CD4-positive, alpha-beta T cell treated with Interleukin-6 for 4 hours (primary cell): ENCODE measurements at regions not wholly inside any gene's neighbourhood (a gene's known extent, or its start where the extent isn't known, plus 50 kb on each side); places are given as distances from the start of the nearest gene placed in this dataset.
A peak's percentile ranks its signal among the peaks of the same experiment; 100 is the strongest.

Experiments
- DNase-seq: peaks from one replicate; pipeline ENCODE4 v3.0.0-alpha.2; 2020; ENCODE audit warnings: mixed read lengths

GRCh38 chr11:128298271-128298670 lies 289.1 kb downstream of the ETS1 start:
- DNase-seq = no peak

DNA sequence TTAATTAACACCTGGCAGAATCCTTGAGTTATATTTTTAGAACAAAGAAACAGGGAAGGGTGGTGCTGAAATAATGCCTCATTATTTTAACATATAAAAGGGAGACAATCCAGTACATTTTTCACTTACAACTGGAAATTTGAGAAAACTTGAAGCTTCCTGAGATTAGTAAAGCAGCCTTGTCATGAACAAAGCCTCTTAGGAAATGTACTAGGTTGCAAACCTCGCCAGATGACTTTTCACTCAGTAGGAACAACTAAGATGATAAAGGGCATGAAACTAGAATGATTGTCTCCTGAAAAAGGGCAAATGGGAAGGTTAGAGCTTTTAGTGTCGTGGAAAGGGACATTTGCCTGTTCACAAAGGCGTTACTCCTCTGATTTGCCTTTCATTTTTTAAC lies 289.6 kb downstream of the ETS1 start:
- no peak for DNase-seq

DNA sequence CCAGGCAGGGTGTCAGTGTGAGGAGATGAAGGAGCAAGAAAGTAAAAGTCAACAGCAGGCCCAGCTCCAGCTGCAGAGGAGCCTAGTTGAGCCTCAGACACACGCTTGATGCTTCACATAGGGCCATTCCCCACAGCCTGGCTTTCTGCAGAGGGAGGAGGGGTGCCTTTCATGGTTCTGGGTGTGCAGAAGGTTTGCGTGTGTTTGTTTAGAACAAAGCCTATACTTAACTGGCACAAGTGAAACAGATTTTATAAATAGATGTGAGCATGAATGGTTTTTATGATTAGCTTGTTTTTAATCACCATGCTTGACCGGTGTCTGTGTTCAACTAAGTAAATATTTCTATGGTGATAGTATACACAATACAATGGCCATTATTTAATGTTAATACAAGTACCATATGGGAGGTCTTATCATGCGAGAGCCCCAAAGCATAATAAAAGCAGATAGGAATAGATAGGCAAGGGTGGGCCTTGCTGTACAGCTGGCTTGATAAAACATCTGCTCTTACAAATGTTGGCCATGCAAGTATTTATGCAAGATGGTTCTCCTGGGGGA lies 290.2 kb downstream of the ETS1 start:
- peak; percentile 62 for DNase-seq

DNA sequence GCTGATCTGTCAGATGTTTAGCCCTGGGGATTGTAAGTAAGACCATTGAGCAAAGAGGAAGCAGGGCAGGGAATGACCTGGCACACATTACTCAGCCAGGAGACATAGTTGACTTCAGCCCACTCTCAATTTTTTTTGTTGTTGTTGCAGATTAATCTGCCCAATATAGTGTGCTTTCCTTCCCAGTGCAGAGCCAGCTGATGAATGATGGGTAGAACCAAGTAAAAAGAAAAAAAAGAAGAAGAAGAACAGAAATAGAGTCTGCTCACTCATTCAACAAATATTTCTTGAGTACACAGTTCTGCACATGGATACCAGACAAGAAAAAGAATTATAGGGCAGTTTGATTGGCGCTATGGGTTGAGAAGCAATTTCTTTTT lies 292.7 kb downstream of the ETS1 start:
- no peak for DNase-seq

- DNase-seq = no peak
Observed at GRCh38 chr11:128294001-128294670, 293.2 kb downstream of the ETS1 start.

GRCh38 chr11:128291835-128292234 lies 295.5 kb downstream of the ETS1 start:
- peak; percentile 84 for DNase-seq

- DNase-seq = no peak
Observed at GRCh38 chr11:128291007-128291406, 296.4 kb downstream of the ETS1 start.

- DNase-seq = peak; percentile 77
Observed at GRCh38 chr11:128290106-128290840, 297.1 kb downstream of the ETS1 start.

DNA sequence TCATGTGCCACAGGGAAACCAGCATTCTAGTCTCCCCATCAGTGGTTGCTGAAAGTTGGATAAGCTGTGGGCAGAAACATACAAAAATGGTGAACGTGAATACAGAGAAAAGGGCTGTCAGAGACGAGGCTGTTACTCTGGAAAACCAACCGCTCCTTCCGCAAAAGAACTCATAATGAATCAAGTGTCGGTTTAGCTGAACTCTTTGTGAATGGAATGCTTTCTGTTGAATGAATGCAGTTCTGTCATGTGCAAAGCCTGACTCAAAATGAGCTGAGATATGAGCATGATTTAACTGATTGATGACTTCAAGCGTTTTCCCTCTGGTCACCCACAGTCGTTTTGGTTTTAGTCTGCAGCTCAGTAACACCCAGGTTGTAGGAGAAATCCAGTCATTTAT lies 298.3 kb downstream of the ETS1 start:
- DNase-seq = no peak

DNA sequence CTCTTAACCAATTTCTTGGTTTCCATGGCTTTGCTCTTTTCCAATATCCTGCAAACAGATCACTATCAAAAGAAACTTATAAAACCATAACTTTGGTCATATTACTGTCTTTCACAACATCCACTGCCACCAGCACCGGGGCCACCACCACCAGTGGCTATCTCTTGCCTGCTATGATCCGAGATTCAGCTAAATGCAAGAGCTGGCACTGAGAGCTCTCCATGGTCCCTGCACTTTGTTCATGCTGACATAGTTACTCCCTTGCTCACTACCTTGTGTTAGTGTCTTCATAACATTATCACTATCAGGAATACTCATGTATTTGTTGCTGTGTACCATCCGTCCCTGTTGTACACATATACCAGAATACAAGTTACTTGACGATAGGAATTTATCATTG lies 299.0 kb downstream of the ETS1 start:
- no peak for DNase-seq

DNA sequence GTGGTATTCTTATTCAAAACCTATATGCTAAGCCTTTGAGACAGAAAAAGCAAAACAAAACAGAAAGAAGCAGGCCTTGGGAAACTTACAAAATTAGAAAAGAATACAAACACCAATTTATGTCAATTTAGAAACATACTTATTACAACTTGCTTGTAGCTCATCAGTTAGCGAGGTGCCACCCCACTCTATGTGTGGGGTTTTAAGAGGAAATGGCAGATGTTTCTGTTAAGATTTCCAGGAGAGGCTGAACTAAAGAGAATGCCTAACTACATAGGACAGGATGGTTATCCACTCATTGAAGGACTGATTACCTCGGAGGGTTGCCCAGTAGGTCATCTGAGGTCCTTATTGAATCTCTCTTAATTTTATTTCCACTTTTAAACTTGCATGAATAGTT lies 302.0 kb downstream of the ETS1 start:
- DNase-seq = no peak

GRCh38 chr11:128284634-128285033 lies 302.7 kb downstream of the ETS1 start:
- DNase-seq = no peak

GRCh38 chr11:128283451-128283850 lies 303.9 kb downstream of the ETS1 start:
- no peak for DNase-seq

GRCh38 chr11:128282053-128282452 lies 305.3 kb downstream of the ETS1 start:
- no peak for DNase-seq

- no peak for DNase-seq
Observed at GRCh38 chr11:128279866-128280265, 307.5 kb downstream of the ETS1 start.

DNA sequence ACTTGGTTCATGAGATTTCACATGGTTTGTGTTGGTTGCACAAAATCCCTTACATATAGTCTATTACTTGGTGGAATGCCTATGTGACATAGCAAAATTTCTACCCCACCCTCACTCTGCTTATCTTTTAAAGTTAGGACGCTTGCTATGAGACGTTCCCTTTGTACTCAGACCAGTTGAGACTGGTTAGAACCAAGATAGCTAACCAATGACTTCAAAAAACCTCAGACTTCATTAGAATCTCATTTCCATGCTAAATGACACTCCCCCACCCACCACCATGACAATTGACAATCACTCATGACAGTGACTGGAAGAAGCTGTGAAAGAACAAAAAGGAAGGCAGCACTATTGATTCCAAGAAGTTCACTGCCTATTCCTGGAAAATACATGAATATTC lies 313.6 kb downstream of the ETS1 start:
- no peak for DNase-seq

- no peak for DNase-seq
Observed at GRCh38 chr11:128271401-128271800, 316.0 kb downstream of the ETS1 start.

- DNase-seq = no peak
Observed at GRCh38 chr11:128269466-128269865, 317.9 kb downstream of the ETS1 start.

GRCh38 chr11:128266893-128267292 lies 320.5 kb downstream of the ETS1 start:
- DNase-seq = no peak

- no peak for DNase-seq
Observed at GRCh38 chr11:128262463-128263345, 324.7 kb downstream of the ETS1 start.

- DNase-seq = no peak
Observed at GRCh38 chr11:128261011-128261421, 326.3 kb downstream of the ETS1 start.

DNA sequence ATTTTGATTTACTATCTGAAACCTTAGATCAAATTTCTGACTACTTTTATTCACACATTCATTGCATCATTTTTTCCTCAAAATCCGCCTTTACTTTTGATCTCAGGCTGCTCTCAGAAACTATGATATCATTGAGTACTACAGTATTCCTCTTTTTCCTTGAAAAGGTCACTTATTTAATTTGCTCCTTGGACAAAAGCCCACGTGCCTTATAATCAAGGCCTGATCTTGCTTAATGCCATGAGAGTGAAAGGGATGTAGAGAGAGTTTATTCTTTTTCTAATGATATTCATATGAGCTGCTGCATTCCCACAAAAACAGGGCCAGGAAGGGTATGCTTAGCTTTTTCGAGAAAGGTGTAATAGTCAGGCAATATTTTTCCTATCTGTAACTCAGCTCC lies 327.0 kb downstream of the ETS1 start:
- DNase-seq = no peak

- DNase-seq = no peak
Observed at GRCh38 chr11:128259816-128260215, 327.5 kb downstream of the ETS1 start.
